HL-60 (cell line): ENCODE measurements at regions not wholly inside any gene's neighbourhood (a gene's known extent, or its start where the extent isn't known, plus 50 kb on each side); places are given as distances from the start of the nearest gene placed in this dataset.

Source experiments
- GABPA ChIP-seq: IDR thresholded peaks from 2 replicates; pipeline ENCODE4 v1.6.1; 2012; ENCODE audit warnings: low read depth
- POLR2AphosphoS5 ChIP-seq: IDR thresholded peaks from 2 replicates; pipeline ENCODE4 v1.6.1; 2012; ENCODE audit warnings: low read depth
- TF ChIP-seq, protein P1 (sequence below): IDR thresholded peaks from one replicate; pipeline ENCODE4 v1.5.1; 2011; ENCODE audit warnings: low read length, control low read depth, inconsistent platforms; ENCODE audit not compliant: insufficient read depth
- TF ChIP-seq, protein P2 (sequence below): IDR thresholded peaks from 2 replicates; pipeline ENCODE4 v1.6.1; 2012; ENCODE audit warnings: low read depth; ENCODE audit not compliant: insufficient replicate concordance

DNA sequence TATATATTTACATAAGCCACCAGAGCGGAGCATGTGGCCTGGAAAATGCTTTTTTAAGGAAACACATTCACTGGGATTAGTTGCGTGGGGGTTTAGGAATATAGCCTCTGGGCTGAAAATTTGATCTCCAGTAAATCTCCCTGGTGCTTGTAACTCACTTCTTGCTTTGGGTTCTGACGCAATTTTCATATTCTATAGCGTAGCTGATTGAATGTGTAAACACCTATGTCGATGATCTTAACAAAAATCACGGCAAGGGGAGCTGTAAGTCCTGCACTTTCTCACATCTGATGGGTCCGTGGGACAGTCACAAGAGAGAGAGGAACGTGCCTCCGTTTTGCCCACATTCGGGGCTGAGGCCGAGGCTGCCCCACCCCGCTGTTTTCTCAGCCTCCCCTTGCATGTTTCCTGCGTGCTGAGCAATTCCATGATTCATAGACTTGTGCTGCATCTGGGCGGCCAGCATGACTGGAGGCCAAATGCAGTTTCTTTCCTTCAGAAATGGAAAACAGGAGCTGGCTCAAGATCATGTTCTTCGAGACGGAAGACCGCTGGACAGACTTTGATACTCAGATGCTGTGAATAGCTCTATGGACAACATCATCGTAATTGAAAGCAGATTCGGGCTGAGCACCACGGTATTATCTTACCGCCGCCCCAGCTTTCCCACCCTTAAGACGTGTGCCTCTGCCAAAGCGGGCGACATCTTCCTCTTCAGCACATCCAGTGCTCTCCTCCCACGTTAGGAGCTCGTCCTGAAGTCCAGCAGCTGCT is 109.2 kb downstream of the TMEM18 start:
- no peak for TF ChIP-seq POLR2AphosphoS5
- TF ChIP-seq, protein P1, sequence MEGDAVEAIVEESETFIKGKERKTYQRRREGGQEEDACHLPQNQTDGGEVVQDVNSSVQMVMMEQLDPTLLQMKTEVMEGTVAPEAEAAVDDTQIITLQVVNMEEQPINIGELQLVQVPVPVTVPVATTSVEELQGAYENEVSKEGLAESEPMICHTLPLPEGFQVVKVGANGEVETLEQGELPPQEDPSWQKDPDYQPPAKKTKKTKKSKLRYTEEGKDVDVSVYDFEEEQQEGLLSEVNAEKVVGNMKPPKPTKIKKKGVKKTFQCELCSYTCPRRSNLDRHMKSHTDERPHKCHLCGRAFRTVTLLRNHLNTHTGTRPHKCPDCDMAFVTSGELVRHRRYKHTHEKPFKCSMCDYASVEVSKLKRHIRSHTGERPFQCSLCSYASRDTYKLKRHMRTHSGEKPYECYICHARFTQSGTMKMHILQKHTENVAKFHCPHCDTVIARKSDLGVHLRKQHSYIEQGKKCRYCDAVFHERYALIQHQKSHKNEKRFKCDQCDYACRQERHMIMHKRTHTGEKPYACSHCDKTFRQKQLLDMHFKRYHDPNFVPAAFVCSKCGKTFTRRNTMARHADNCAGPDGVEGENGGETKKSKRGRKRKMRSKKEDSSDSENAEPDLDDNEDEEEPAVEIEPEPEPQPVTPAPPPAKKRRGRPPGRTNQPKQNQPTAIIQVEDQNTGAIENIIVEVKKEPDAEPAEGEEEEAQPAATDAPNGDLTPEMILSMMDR: no peak
- TF ChIP-seq, protein P2, sequence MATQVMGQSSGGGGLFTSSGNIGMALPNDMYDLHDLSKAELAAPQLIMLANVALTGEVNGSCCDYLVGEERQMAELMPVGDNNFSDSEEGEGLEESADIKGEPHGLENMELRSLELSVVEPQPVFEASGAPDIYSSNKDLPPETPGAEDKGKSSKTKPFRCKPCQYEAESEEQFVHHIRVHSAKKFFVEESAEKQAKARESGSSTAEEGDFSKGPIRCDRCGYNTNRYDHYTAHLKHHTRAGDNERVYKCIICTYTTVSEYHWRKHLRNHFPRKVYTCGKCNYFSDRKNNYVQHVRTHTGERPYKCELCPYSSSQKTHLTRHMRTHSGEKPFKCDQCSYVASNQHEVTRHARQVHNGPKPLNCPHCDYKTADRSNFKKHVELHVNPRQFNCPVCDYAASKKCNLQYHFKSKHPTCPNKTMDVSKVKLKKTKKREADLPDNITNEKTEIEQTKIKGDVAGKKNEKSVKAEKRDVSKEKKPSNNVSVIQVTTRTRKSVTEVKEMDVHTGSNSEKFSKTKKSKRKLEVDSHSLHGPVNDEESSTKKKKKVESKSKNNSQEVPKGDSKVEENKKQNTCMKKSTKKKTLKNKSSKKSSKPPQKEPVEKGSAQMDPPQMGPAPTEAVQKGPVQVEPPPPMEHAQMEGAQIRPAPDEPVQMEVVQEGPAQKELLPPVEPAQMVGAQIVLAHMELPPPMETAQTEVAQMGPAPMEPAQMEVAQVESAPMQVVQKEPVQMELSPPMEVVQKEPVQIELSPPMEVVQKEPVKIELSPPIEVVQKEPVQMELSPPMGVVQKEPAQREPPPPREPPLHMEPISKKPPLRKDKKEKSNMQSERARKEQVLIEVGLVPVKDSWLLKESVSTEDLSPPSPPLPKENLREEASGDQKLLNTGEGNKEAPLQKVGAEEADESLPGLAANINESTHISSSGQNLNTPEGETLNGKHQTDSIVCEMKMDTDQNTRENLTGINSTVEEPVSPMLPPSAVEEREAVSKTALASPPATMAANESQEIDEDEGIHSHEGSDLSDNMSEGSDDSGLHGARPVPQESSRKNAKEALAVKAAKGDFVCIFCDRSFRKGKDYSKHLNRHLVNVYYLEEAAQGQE: no peak
- no peak for TF ChIP-seq GABPA
